ENCODE measurements at regions not wholly inside any gene's neighbourhood (a gene's known extent, or its start where the extent isn't known, plus 50 kb on each side); places are given as distances from the start of the nearest gene placed in this dataset.

- ATAC-seq, result no peak
- 88 to 90% (median 89%) methylated on average over 13 of the region's 13 CpGs for WGBS, 3 donors
- Histone ChIP-seq H3K9me3 (no peaks in the 10 kb centered on the region), H3K27ac (no peak overlapping the region), H3K27me3 (ENCODE audit: insufficient read depth in 3 of 3, low read length in 2 of 3) (peaks cover 0 to 22% (median 3%) of the 10 kb centered on the region in 3 donors), H3K4me3 (no peak overlapping the region), H3K36me3 (ENCODE audit: insufficient read depth in 1 of 2, low read depth in 1 of 2) (no peaks in the 10 kb centered on the region), H3K4me1 (no peaks in the 10 kb centered on the region)
- intact Hi-C loops (cut with DNase I), result no loop called here
- DNase-seq, result no peak
- no peak for TF ChIP-seq CTCF (IDR thresholded peaks at IDR 0.05)
Measured at GRCh38 chr2:11074246-11074820, 80.9 kb upstream of the SLC66A3 start.

GRCh38 chr2:11075221-11075620 lies 80.0 kb upstream of the SLC66A3 start:
- no peak overlapping the region for H3K4me3 ChIP-seq
- no peaks in the 10 kb centered on the region for H3K9me3 ChIP-seq
- no peak overlapping the region for H3K27ac ChIP-seq
- no peak for TF ChIP-seq CTCF (IDR thresholded peaks at IDR 0.05)
- peaks cover 0 to 22% (median 3%) of the 10 kb centered on the region in 3 donors for H3K27me3 ChIP-seq (ENCODE audit: insufficient read depth in 3 of 3, low read length in 2 of 3)
- H3K4me1 ChIP-seq, result no peaks in the 10 kb centered on the region
- ATAC-seq (no peak), DNase-seq (no peak)
- 87 to 93% (median 88%) methylated on average over 5 of the region's 5 CpGs for WGBS, 3 donors
- intact Hi-C loops (cut with DNase I), result no loop called here
- no peaks in the 10 kb centered on the region for H3K36me3 ChIP-seq (ENCODE audit: insufficient read depth in 1 of 2, low read depth in 1 of 2)

- intact Hi-C loops (cut with DNase I), result no loop called here
- H3K27ac ChIP-seq, result no peak overlapping the region
- DNase-seq (no peak), ATAC-seq (no peak)
- H3K4me1 ChIP-seq, result no peaks in the 10 kb centered on the region
- H3K4me3 ChIP-seq, result no peak overlapping the region
- TF ChIP-seq CTCF (IDR thresholded peaks at IDR 0.05), result no peak
- H3K36me3 ChIP-seq (ENCODE audit: insufficient read depth in 1 of 2, low read depth in 1 of 2), result no peaks in the 10 kb centered on the region
- H3K27me3 ChIP-seq (ENCODE audit: insufficient read depth in 3 of 3, low read length in 2 of 3), result peaks cover 0 to 9% (median 3%) of the 10 kb centered on the region in 3 donors
- no peaks in the 10 kb centered on the region for H3K9me3 ChIP-seq
- WGBS, 3 donors, result 27 to 44% (median 41%) methylated on average over 3 of the region's 3 CpGs
Measured at GRCh38 chr2:11077411-11077810, 77.9 kb upstream of the SLC66A3 start.

DNA sequence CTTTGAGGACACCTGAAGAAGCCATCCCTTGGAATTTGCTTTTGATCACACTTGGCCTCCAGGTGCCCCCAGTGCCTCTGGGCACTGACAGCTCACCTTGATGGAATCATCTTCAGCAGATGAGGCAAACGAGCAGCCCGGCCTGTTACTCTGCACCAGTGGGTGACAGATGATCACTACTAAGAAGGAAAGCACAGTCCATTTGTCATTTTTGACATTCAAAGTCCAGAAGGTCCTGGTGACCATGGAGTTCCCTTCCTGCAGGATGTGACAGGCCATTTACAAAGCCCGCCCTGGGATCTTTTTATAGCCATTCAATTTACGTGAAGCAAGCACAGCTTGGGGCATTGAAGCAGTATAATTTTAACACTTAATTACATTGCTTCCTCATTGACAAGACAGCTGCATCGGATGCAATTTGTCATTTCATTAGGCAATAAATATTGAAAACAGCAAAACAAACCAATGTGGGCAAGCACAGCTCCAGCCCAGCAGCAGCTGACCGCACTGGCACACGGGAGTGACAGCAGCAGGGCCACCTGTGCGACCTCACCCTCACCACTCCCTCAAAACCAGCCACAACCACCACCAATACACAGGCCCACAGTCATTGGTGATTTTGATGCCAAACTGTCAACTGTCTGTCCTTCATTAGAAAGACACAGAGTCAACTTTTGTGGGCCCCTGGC lies 76.0 kb upstream of the SLC66A3 start:
- DNase-seq (no peak), ATAC-seq (no peak)
- H3K27me3 ChIP-seq (ENCODE audit: insufficient read depth in 3 of 3, low read length in 2 of 3), result no peaks in the 10 kb centered on the region
- no peaks in the 10 kb centered on the region for H3K4me1 ChIP-seq
- no peak overlapping the region for H3K4me3 ChIP-seq
- TF ChIP-seq CTCF (IDR thresholded peaks at IDR 0.05), result no peak
- no peak overlapping the region for H3K27ac ChIP-seq
- no peaks in the 10 kb centered on the region for H3K9me3 ChIP-seq
- no peaks in the 10 kb centered on the region for H3K36me3 ChIP-seq (ENCODE audit: insufficient read depth in 1 of 2, low read depth in 1 of 2)
- intact Hi-C loops (cut with DNase I), result no loop called here
- 54 to 68% (median 58%) methylated on average over 8 of the region's 8 CpGs for WGBS, 3 donors

Data from psoas muscle (tissue), 7 donors.